Natural killer cell treated with Interleukin-12 subunit alpha and Interleukin-12 subunit beta and Interleukin-15 and Interleukin-18, amount 100 ng/mL, for 72 hours (primary cell): ENCODE measurements at regions not wholly inside any gene's neighbourhood (a gene's known extent, or its start where the extent isn't known, plus 50 kb on each side); places are given as distances from the start of the nearest gene placed in this dataset.
"Not testable (repeated sequence)": the region's sequence is repeated elsewhere in the genome, so short reads cannot be mapped to it uniquely, and the experiment has no call there.

Source experiments
- ATAC-seq, 2 donors: fragments of 150-1000 bp; cut with Tn5 transposase in 1 of 2; sonication (Bioruptor Pico), chemical (Tn5 transposase) in 1 of 2; 2 replicates each; pipeline ENCODE4 v1.10.0; 2021
- DNase-seq: peaks from one replicate; pipeline ENCODE4 v3.0.0; 2022; ENCODE audit warnings: low spot score
- H3K27ac Mint-ChIP-seq, 2 donors: 1 replicate in 1 of 2; 2 replicates in 1 of 2; pipeline ENCODE4 v1.8.0; 2022; ENCODE audit warnings: mixed read lengths in 2 of 2, mild to moderate bottlenecking in 1 of 2, moderate library complexity in 1 of 2
- H3K27me3 Mint-ChIP-seq, 2 donors: 1 replicate in 1 of 2; 2 replicates in 1 of 2; pipeline ENCODE4 v1.8.0; 2022; ENCODE audit warnings: mixed read lengths in 2 of 2
- H3K36me3 Mint-ChIP-seq: one replicate; pipeline ENCODE4 v1.8.0; 2022; ENCODE audit warnings: mixed read lengths
- H3K4me1 Mint-ChIP-seq, 2 donors: 1 replicate in 1 of 2; 2 replicates in 1 of 2; pipeline ENCODE4 v1.8.0; 2022; ENCODE audit warnings: low read depth in 2 of 2, mixed read lengths in 2 of 2, mild to moderate bottlenecking in 1 of 2
- H3K4me3 Mint-ChIP-seq: one replicate; pipeline ENCODE4 v1.8.0; 2022; ENCODE audit warnings: mixed read lengths
- H3K9me3 Mint-ChIP-seq: 2 replicates; pipeline ENCODE4 v1.8.0; 2022; ENCODE audit warnings: mixed read lengths

GRCh38 chr13:46479283-46479682, 73.7 kb upstream of the LRCH1 start:
- ATAC-seq (no peak), DNase-seq (no peak)
- H3K9me3 Mint-ChIP-seq, result no peaks in the 10 kb centered on the region
- peaks cover under 1% of the 10 kb centered on the region for H3K36me3 Mint-ChIP-seq
- no peak overlapping the region for H3K4me3 Mint-ChIP-seq
- H3K4me1 Mint-ChIP-seq, result no peaks in the 10 kb centered on the region
- no peak overlapping the region for H3K27ac Mint-ChIP-seq
- H3K27me3 Mint-ChIP-seq, result peaks cover 10 to 18% of the 10 kb centered on the region in 2 donors

- peaks cover 10 to 18% of the 10 kb centered on the region in 2 donors for H3K27me3 Mint-ChIP-seq
- no peak overlapping the region for H3K27ac Mint-ChIP-seq
These were observed 74.3 kb upstream of the LRCH1 start for GRCh38 chr13:46478651-46479050.

GRCh38 chr13:46476174-46476573, 76.8 kb upstream of the LRCH1 start:
- Mint-ChIP-seq H3K9me3 (no peaks in the 10 kb centered on the region), H3K27me3 (peaks cover 6 to 12% of the 10 kb centered on the region in 2 donors), H3K4me1 (no peaks in the 10 kb centered on the region), H3K36me3 (no peaks in the 10 kb centered on the region), H3K27ac (no peak overlapping the region), H3K4me3 (no peak overlapping the region)
- DNase-seq (no peak), ATAC-seq (no peak)

More at GRCh38 chr13:46478651-46479050, 74.3 kb upstream of the LRCH1 start:
- Mint-ChIP-seq H3K36me3 (no peaks in the 10 kb centered on the region), H3K4me3 (no peak overlapping the region), H3K4me1 (no peaks in the 10 kb centered on the region), H3K9me3 (no peaks in the 10 kb centered on the region)
- no peak for DNase-seq
- ATAC-seq, result no peak

GRCh38 chr13:46475541-46475991, 77.4 kb upstream of the LRCH1 start:
- ATAC-seq (no peak), DNase-seq (no peak)
- Mint-ChIP-seq H3K4me3 (no peak overlapping the region), H3K27ac (no peak overlapping the region), H3K4me1 (no peaks in the 10 kb centered on the region), H3K27me3 (peaks cover 6 to 12% of the 10 kb centered on the region in 2 donors), H3K9me3 (no peaks in the 10 kb centered on the region), H3K36me3 (no peaks in the 10 kb centered on the region)

- ATAC-seq (no peak), DNase-seq (no peak)
- H3K4me3 Mint-ChIP-seq, result no peak overlapping the region
- H3K27ac Mint-ChIP-seq, result no peak overlapping the region
- no peaks in the 10 kb centered on the region for H3K4me1 Mint-ChIP-seq
- no peaks in the 10 kb centered on the region for H3K36me3 Mint-ChIP-seq
- H3K27me3 Mint-ChIP-seq, result peaks cover 2 to 3% of the 10 kb centered on the region in 2 donors
- no peaks in the 10 kb centered on the region for H3K9me3 Mint-ChIP-seq
These were observed 79.2 kb upstream of the LRCH1 start for GRCh38 chr13:46473806-46474205.

- Mint-ChIP-seq H3K36me3 (no peaks in the 10 kb centered on the region), H3K27ac (no peak overlapping the region), H3K4me3 (no peak overlapping the region), H3K9me3 (no peaks in the 10 kb centered on the region), H3K4me1 (no peaks in the 10 kb centered on the region), H3K27me3 (no peaks in the 10 kb centered on the region)
- DNase-seq (no peak), ATAC-seq (no peak)
These were observed 80.6 kb upstream of the LRCH1 start for GRCh38 chr13:46472384-46472783.

- not testable (repeated sequence) for ATAC-seq, H3K27me3 Mint-ChIP-seq, H3K4me3 Mint-ChIP-seq, DNase-seq, H3K27ac Mint-ChIP-seq, H3K36me3 Mint-ChIP-seq, H3K9me3 Mint-ChIP-seq, H3K4me1 Mint-ChIP-seq
These were observed 82.6 kb upstream of the RUBCNL start for GRCh38 chr13:46469699-46470098.

GRCh38 chr13:46468570-46469463, 81.8 kb upstream of the RUBCNL start:
- no peak overlapping the region for H3K4me3 Mint-ChIP-seq

GRCh38 chr13:46467694-46468093, 80.6 kb upstream of the RUBCNL start:
- ATAC-seq, H3K36me3 Mint-ChIP-seq, H3K9me3 Mint-ChIP-seq, DNase-seq, H3K27me3 Mint-ChIP-seq, H3K27ac Mint-ChIP-seq, H3K4me3 Mint-ChIP-seq, H3K4me1 Mint-ChIP-seq: not testable (repeated sequence)

More at GRCh38 chr13:46468570-46469463, 81.8 kb upstream of the RUBCNL start:
- H3K9me3 Mint-ChIP-seq, result no peaks in the 10 kb centered on the region
- H3K27me3 Mint-ChIP-seq, result no peaks in the 10 kb centered on the region
- ATAC-seq, result no peak
- DNase-seq, result no peak
- no peaks in the 10 kb centered on the region for H3K4me1 Mint-ChIP-seq
- H3K27ac Mint-ChIP-seq, result no peak overlapping the region
- no peaks in the 10 kb centered on the region for H3K36me3 Mint-ChIP-seq

- not testable (repeated sequence) for H3K4me3 Mint-ChIP-seq, H3K4me1 Mint-ChIP-seq, ATAC-seq, H3K9me3 Mint-ChIP-seq, H3K27ac Mint-ChIP-seq, DNase-seq, H3K36me3 Mint-ChIP-seq, H3K27me3 Mint-ChIP-seq
These were observed 79.0 kb upstream of the RUBCNL start for GRCh38 chr13:46466074-46466473.

- H3K9me3 Mint-ChIP-seq, result no peaks in the 10 kb centered on the region
- ATAC-seq (no peak), DNase-seq (no peak)
- peaks cover 5% of the 10 kb centered on the region for H3K36me3 Mint-ChIP-seq
- H3K27ac Mint-ChIP-seq, result no peak overlapping the region
- H3K27me3 Mint-ChIP-seq, result no peaks in the 10 kb centered on the region
- no peak overlapping the region for H3K4me3 Mint-ChIP-seq
- no peaks in the 10 kb centered on the region for H3K4me1 Mint-ChIP-seq
These were observed 76.7 kb upstream of the RUBCNL start for GRCh38 chr13:46463719-46464118.

- H3K27me3 Mint-ChIP-seq, H3K27ac Mint-ChIP-seq, H3K4me3 Mint-ChIP-seq, H3K9me3 Mint-ChIP-seq, ATAC-seq, DNase-seq, H3K36me3 Mint-ChIP-seq, H3K4me1 Mint-ChIP-seq: not testable (repeated sequence)
These were observed 73.2 kb upstream of the RUBCNL start for GRCh38 chr13:46460223-46460622.

- not testable (repeated sequence) for H3K9me3 Mint-ChIP-seq, H3K27me3 Mint-ChIP-seq, H3K4me1 Mint-ChIP-seq, H3K4me3 Mint-ChIP-seq, DNase-seq, H3K36me3 Mint-ChIP-seq, ATAC-seq, H3K27ac Mint-ChIP-seq
These were observed 70.2 kb upstream of the RUBCNL start for GRCh38 chr13:46457255-46457654.

GRCh38 chr13:46455924-46456323, 68.9 kb upstream of the RUBCNL start:
- not testable (repeated sequence) for H3K27ac Mint-ChIP-seq, H3K27me3 Mint-ChIP-seq, H3K4me3 Mint-ChIP-seq, H3K4me1 Mint-ChIP-seq, DNase-seq, H3K36me3 Mint-ChIP-seq, H3K9me3 Mint-ChIP-seq
- peak; percentile 70 to 84 for ATAC-seq
